Tongue (tissue), 1 donor: ENCODE measurements at regions not wholly inside any gene's neighbourhood (a gene's known extent, or its start where the extent isn't known, plus 50 kb on each side); places are given as distances from the start of the nearest gene placed in this dataset.
A peak's percentile ranks its signal among the peaks of the same experiment; 100 is the strongest.

ENCODE experiments used
- DNase-seq: peaks from one replicate; pipeline ENCODE4 v3.0.0-alpha.2; 2015

DNA sequence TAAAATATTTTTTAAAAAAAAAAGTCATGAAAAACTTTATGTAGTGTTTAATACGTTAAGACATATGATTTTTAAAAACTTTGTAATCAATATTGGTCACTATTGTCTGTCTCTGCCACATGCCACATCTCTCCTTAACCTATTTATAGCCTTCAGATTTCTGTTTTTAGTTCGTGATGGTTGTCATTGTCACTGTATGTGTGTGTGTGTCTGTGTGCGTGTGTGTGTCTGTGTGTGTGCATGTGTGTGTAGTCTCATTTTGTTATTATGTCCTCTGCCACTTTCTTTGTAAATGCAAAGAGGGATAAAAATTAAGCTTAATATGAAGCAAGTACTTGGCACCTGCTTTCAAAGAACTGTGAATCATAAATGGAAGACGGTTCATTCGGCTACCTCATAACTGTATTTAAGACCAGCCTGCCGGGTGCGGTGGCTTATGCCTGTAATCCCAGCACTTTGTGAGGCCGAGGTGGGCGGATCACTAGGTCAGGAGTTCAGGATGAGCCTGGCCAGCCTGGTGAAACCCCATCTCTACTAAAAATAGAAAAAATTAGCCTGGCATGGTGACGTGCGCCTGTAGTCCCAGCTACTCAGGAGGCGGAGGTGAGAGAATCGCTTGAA, 354.0 kb downstream of the ARL4A start:
- DNase-seq, result no peak

DNA sequence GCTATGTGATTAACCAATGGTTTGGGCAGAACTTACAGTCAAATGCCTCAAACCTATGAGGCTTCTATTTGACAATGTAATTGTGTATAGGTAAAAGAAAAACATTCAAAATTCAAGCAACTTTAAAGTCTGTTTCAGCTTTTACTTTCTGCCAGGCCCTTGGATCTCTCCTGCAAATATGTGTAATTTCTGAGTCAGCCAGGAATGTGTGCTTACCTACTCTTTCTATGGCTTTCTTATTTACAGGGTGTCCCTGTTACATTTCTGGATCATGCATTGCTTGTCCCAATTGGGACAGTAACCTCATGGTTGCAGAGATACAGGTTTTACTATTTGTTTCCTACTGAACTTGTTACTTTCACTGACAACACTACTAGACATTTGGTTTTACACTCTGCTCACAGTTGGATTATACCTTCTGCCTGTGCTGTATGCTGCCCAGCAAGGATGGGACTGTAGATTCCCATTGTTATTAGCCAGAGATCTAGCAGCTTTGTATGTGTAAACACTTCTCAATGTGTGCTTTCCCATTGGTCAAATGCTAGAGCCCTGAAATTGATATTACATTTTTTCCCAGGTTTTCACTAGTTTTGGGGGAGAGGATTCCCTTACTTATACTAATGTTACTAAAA, 355.3 kb downstream of the ARL4A start:
- DNase-seq, result no peak

DNA sequence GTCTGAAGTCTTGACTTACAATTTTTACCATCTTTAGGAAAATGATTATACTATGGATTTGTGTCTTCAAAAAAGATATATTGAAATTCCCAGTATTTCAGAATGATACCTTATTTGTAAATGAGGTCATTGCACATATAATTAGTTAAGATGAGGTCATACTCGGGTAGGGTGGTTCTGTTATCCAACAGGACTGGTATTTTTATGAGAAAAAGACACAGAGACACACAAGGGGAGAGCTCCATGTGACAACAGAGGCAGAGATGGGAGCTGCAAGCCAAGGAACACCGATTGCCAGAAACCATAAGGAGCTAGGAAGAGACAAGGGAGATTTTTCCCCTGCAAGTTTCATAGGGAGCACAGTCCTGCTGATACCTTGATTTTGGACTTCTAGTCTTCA, 356.9 kb downstream of the ARL4A start:
- no peak for DNase-seq

DNA sequence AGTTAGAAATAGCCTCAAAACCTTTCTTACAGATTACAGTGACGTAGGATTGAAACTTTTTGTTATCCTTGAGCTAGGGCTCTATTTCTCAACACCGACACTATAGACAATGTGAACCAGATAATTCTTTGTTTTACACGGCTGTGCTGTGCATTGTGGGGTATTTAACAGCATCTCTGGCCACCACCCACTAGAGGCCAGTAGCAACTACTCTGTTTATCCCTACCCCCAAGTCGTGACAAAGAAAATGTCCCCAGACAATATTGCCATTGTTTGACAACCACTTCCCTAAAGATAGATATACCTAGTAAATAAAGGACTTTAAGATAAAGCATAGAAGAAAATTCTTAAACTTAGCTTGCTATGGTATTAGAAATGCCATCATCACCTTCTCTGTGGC, 359.6 kb downstream of the ARL4A start:
- DNase-seq, result no peak

DNA sequence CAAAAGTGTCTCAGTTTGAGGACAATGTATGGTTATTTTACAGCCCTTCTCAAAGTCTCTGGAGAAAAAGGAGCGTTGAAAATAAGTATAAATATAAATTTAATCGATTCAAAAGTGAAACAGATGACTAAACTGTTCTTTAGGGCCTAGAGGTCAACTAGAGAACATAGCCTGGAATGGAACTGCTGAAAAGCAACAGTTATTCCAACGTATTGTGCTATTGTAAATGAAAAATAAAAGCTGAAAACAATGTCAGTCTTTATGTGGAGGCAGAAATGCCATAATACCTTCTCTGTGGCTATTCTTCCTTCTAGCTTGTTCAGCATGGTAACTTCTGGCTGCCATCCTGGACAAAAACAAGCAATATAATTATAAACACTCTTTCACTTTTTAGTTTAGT, 362.5 kb downstream of the ARL4A start:
- no peak for DNase-seq

DNA sequence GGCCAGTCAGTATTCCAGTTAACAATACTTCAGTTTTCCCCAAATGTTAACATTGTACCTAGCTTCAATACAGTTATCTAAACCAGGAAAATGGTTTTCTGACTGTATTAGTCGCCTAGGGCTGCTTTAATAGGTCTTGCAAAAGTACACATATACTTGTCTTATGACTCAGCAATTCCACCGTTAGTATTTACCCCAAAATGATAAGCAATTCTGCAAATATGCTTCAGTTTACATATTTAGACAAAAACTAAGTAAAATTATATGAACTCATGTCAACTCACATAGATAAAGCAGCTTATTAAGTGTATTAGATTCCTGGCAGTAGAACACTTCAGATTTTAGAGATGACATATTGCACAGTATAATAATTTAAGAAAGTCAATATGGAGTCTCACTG, 363.3 kb downstream of the ARL4A start:
- DNase-seq, result no peak

DNA sequence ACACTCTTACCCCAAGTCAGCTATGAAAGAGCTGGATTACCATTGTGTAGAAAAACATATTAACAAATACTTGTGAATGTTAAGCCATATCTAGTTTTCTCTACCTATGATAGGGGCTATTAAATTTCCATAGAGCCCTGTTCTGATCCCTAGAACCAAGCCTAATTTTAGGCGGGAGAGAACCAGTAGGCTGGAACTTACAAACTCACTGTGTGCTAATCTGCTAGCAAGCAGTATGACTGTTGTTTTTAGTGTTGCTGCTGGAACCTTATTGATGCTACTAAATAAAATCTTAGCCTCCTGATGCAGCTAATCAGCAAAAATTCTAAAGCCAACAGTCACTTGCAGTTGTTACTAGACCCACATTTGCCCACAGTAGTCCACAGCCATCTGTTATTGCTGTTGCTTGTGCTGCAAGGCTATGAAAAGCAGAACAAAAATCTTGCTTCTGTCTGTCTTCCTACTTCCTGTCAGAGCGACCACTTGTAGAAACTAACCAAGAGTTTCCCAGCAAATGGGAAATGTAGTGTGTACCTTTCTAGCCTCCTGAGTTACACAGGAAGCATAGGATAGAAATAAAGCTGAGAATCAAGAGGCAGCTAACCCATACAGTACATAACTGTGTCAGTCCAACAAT, 368.4 kb downstream of the ARL4A start:
- no peak for DNase-seq

DNA sequence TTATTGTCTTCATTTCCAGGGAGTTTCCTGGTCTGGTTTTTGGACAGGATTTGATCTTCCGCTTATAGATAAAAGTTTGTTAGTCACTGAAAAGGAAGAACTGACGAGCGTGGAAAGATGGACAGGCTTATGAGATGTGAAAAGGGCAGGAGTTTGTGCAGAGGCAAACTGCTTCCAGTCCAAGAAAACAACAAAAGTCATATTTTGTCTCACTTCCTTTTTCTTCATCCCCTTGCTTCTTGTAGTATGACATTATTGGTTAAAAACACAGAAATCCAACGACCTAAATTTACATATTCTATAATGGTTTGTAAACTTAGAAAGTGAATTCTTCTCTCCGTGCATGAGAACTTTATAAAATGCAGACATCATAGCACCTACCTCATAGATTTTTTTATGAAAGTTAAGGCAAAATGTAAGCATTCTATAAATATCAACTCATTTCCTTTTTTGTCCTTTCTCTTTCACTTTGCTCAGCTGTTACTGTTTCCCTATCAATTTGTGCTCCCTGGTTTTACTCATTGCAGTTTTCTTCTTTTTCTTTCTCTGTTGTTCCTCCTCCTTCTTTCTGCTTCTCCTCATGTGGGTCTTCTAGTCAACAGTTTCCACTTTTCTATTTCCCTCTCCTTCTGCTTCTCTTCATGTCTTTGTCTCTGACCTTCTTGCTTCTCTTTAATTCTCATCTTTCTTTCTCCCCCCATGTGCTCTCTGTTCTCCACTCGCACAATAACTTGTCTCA, 370.2 kb downstream of the ARL4A start:
- DNase-seq, result no peak

DNA sequence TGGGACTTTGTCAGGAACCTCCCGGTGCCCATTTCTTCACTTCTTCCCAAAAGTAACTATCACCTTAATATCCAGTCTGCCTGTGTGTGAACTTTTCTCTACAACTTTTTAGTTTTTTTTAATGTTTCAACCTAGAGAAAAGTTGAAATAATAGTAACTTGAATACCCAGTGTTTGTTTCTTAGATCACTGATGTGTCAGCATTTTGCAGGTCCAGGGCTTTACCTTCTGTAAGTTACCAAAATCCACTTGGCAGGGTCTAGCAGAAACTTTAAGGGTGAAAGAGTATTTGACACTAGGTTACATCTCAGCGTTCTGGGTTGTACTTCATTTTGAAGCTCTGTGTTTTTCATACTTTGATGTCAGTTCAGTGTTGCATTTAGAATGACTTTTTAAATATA, 372.7 kb downstream of the ARL4A start:
- no peak for DNase-seq

DNA sequence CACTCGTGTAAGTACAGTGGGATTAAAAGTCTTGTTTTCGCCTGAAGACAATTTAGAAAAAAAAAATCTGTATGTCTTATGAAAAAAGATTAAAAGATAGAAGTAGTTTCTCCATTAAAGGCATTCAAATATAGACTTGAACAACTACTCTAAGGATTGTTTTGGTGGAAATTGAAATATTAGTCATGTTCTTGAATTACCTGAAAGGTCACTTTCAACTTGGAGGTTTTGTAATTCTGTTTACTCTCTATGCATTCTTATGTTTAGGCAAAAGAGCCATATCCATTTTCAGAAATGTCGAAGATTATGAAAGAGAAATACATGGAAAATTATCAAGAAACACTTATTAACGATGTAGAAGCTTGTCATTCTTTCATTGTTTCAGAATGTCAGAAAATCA, 373.7 kb downstream of the ARL4A start:
- DNase-seq, result no peak

DNA sequence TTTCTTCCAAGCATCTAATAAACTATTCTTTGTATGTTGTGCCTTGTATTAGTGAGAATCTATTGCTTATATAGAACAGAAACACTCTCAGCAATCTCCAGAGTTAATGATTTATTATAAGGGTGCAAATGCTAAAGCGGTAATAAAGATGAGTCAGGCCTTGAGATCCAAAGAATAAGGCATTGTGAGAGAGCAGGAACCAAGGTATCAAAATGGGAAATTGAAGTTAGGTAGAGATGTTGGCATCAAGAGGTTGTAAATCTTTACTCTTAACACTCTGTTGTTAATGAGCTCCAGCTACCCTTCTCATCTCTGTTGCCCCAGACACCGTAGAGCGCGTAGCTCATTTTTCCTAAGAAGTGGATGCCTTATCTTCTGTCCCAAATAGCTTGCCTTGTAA, 375.2 kb downstream of the ARL4A start:
- no peak for DNase-seq

DNA sequence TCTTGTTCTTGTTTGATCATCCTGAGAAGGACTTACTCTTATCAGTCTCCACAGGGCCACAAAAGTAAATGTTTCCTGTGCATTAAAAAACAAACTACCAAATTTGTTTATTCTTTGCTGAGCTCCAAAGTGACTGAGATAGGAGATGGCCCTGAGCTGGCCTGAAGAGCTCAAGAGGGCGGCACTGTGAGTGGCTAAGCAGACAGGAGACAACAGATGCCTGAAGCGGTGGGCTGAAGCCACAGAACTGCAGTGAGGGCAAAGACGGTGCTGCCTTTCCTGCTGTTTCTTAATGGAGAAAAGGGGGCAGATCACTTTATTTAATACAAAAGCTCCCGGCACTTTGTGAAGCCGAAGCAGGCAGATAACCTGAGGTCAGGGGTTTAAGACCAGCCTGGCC, 379.6 kb downstream of the ARL4A start:
- no peak for DNase-seq

DNA sequence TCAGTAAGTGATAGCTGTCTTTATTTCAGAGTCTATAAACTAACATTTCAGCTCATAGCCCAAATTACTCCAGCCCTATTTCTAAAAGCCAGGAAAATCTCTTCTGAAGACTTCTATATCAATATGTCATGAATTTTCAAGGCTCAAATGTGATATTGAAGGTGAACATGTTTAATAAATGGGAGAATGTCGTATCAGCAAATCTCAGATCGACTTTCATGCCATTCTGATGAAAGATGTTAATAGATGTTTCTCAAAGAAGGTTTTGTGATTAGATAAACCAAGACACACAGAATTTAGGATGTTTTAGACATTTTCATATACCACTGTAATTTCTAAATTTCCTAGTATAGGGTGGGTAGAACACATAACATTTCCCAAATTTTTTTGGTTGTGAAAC, 380.6 kb downstream of the ARL4A start:
- DNase-seq, result no peak

DNA sequence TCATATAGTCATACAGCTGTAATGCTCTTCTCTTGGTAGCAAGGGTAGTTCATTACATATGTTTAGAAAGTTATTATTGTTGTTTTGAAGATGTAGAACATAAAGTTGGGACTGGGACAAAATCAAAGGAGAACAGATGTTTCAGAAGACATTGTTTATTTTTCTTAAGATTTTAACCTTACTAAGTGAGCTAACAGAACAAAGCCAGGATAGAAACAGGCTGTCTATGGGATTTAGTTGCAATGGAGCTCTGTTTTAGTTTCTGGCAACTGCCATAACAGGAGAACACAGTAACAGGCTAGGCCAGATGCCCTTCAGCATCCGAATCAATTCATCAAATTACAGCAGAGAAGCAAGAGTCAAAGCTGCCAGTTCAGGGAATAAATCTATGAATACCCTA, 382.4 kb downstream of the ARL4A start:
- peak; percentile 50 for DNase-seq

DNA sequence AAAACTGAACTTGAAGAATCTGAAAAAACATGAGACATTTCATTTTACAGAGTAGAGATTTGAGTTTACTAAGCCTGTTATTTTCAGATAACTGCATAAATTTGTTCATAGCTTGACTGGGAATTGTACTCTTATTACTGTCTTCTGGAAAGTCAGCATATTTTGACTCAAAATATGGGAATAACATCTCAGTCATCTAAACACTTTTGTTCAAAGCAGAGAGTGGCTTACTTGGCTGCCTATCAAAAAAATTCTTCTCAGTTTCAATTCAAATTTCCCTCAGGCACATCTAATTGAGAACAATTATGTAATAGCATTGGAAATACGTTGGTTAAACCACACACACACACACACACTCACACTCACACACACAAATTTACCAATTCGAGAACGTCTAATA, 384.6 kb downstream of the ARL4A start:
- DNase-seq, result peak; percentile 28

DNA sequence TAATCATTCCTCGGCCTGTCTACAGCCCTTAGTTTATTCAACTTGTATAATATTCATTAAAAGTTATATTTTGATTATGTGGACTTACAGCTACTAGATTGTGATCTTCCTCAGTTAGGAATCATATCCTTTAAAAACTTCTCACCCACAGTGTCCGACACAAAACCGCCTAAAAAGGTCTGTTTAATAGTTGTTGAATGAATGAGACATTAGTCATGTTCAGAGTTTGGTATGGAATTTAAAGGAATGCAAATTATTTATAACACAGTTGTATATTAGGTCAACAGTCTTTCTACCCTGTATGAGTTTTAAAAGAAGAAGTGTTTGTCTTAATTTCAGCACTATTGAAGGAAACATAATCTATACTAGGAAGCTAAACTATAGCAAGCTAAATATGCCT, 390.0 kb downstream of the ARL4A start:
- no peak for DNase-seq

DNA sequence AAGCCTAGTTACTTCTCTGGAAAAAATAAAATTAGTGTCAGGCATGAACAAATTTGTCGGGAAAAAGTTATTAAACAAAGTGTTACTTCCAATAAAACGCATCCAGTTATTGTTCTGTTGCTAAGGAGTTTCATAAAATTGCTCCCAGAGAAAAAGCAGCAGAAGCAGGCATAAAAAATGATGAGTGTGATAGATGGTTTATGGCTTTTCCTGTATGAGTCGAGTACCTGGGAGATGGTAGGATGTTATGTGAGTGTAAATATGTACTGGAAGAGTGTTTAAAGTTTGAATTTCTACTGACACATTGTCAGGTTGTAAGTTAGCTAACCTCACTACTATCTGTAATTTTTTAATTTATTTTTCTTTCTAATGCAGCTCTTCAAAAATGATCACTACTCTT, 390.7 kb downstream of the ARL4A start:
- DNase-seq, result no peak

DNA sequence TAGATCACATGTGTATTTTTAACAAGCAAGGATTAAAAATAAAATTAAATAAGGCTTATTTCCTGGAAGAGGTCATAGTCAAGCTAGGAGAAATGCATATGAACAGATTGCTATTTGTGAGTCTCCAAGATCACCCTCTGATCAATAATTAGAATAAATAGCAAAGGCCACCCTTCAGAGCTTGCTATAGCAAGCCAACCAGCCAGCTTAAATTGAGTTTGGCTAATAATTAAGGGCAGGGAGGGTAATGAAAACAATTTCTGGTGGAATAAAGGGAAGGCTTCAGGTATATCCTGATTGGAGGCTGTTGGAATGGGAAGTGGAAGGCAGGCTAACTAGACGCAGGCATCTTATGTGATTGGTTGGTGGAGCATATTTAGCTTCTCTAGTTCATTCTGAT, 403.5 kb downstream of the ARL4A start:
- no peak for DNase-seq

DNA sequence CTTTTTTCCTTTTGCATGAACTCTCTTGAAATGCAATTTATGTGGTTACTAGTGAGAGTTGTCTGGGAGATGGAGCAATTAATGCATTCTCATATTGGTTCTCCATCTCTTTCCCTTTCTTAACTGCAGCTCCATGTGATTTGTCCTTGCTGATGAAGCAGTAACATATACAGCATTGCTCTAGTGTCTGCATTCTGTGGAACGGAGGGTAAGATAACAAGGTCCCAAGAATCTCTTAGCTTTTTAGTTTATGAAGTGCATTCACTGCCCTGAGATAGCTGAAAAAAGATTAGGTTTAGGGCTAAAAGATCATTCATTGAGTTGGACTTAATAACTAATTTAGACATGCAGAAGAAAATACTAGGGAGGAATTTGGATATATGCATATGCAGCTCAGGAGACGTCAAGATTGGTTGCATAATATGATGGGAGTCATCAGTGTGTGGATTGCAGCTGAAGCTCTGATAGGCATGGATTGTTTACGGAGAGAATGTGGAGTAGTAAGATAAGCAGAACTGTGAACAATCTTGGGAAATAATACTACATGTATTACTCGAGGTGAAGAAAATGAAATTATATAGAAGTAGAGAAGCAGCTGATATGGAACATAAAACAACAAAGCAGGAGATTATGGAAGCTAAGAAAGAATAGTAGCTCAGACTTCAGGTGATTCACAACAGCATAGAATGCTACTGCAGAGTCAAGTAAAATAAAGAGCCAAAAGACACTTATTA, 404.7 kb downstream of the ARL4A start:
- no peak for DNase-seq

DNA sequence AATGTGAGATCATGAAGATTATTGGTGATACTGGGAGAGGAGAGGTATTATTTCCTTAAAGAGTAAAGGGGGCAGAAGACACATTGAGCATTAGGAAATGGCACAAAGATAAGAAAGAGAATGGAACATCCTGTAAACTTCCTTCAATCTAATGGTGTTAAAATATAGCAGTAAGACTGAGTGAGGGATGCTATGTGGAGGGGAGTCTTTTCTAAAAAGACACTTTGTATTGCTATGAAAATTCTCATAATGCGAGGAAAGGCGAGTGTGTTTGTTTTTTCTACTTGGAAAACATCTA, 405.2 kb downstream of the ARL4A start:
- no peak for DNase-seq

DNA sequence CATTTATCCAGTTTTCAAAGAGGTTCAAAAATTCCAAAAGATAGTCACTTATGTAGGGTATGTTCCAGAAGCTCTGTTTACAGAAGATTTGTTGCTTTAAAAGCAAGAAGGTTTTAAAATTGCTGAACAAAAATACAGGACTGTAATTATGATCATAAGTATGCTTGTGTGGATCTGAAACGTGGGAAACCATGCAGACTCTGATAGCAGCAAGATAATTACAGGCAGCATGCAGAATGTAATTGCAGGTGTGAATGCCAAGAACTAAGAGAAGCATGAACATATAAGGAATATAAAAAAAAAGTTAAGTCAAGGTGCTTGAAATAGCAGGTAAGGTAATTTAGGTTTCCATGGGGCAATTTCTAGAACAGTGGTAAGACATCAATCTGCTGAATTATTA, 405.7 kb downstream of the ARL4A start:
- DNase-seq, result no peak

DNA sequence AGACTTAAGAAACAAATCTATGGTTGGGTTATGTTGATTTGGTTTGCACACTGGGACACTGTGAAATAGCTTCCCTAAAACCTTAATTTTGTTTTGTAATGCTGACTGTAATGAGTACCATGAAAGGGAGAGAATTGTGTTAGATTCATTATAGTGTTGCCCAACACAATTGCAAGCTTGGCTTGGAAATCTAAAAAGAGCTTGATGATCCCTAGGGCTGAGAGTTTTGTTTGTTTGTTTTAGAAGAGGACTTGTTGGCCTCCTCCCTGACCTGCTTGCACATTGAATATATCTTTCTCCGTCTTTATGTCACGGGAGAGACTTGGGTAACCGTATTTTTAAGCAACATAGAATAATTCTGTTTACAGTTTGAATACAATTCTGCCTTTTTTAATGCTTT, 410.1 kb downstream of the ARL4A start:
- no peak for DNase-seq

DNA sequence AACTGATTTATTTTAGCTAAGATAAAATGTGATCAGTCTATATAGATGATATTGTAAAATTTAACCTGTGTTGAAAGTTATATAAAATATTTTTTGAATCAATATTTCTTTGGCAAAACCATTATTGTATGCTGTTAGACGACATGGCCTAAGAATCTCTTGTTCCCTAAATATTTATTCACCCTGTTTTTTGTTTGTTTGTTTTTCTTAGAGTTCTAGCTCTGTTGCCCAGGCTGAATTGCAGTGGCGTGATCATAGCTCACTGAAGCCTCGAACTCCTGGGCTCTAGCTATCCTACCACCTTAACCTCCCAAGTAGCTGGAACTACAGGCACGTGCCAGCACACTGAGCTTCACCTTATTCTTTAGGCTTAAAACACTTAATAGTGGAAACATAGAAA, 410.7 kb downstream of the ARL4A start:
- no peak for DNase-seq
